Ishikawa (cell line): ENCODE measurements at regions not wholly inside any gene's neighbourhood (a gene's known extent, or its start where the extent isn't known, plus 50 kb on each side); places are given as distances from the start of the nearest gene placed in this dataset.

ENCODE experiments used
- CEBPB ChIP-seq: IDR thresholded peaks from 2 replicates; pipeline ENCODE4 v1.6.1; 2012
- CREB1 ChIP-seq: IDR thresholded peaks from 2 replicates; pipeline ENCODE4 v1.6.1; 2012; ENCODE audit warnings: low read depth
- EGR1 ChIP-seq: IDR thresholded peaks from 2 replicates; pipeline ENCODE4 v1.6.1; 2012
- EP300 ChIP-seq: IDR thresholded peaks from 2 replicates; pipeline ENCODE4 v1.6.1; 2012; ENCODE audit warnings: borderline replicate concordance
- FOXM1 ChIP-seq: IDR thresholded peaks from 2 replicates; pipeline ENCODE4 v1.6.1; 2012; ENCODE audit warnings: low read depth, borderline replicate concordance
- NFIC ChIP-seq: IDR thresholded peaks from 2 replicates; pipeline ENCODE4 v1.6.1; 2012
- RAD21 ChIP-seq: IDR thresholded peaks from 2 replicates; pipeline ENCODE4 v1.6.1; 2012; ENCODE audit warnings: low read depth
- TAF1 ChIP-seq: IDR thresholded peaks from 2 replicates; pipeline ENCODE4 v1.6.1; 2012; ENCODE audit warnings: low read depth, mild to moderate bottlenecking
- TCF12 ChIP-seq: IDR thresholded peaks from 2 replicates; pipeline ENCODE4 v1.6.1; 2012; ENCODE audit warnings: low read depth
- TEAD4 ChIP-seq: IDR thresholded peaks from 2 replicates; pipeline ENCODE4 v1.6.1; 2012
- YY1 ChIP-seq: IDR thresholded peaks from 2 replicates; pipeline ENCODE4 v1.6.1; 2012; ENCODE audit warnings: low read depth
- ZBTB7A ChIP-seq: IDR thresholded peaks from 2 replicates; pipeline ENCODE4 v1.6.1; 2012; ENCODE audit warnings: low read depth
- TF ChIP-seq, protein P1 (sequence below): IDR thresholded peaks from 2 replicates; pipeline ENCODE4 v1.6.1; 2012
- TF ChIP-seq, protein P2 (sequence below): IDR thresholded peaks from 2 replicates; pipeline ENCODE4 v1.6.1; 2012
- TF ChIP-seq, protein P3 (sequence below): IDR thresholded peaks from 2 replicates; pipeline ENCODE4 v1.6.1; 2012; ENCODE audit warnings: low read depth, mild to moderate bottlenecking

DNA sequence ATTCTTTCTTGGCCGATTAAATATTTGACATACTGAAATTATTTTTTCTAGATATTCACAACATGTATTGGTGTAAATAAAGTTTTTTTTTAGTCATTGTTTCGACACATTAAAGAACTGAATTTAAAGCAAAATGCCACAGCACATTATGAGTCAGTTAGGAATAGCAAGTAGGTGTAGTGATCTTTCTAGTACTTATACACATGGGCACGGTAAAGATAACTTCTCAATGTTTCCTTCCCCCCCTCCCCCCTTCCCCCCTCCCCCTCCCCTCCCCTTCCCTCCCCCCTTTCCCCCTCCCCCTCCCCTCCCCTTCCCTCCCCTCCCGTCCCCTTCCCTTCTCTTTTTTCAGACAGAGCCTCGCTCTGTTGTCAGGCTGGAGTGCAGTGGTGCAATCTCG lies 1269.9 kb downstream of the ADGRL3 start:
- TF ChIP-seq FOXM1, result no peak
- no peak for TF ChIP-seq NFIC
- no peak for TF ChIP-seq TCF12

DNA sequence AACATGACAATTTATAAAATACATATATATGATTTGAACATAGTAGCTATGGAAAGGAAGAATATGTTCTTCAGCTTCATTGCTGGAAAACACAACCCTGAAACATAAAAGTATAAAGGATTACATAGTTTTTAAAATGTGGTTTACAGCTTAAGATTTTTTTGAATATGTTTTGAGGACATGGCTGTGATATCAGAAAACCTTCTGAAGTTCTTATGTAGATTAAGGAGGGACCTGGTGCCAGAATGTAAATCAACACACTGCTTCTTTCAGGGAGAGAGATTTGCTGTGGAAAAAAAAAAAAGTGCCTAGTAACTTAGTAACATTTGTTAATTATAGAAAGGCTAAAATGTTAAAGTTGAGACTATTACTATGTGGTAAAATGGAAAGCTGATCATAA lies 1261.8 kb downstream of the ADGRL3 start:
- TF ChIP-seq, protein P1, sequence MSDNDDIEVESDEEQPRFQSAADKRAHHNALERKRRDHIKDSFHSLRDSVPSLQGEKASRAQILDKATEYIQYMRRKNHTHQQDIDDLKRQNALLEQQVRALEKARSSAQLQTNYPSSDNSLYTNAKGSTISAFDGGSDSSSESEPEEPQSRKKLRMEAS, result no peak
- TF ChIP-seq EP300, result no peak
- no peak for TF ChIP-seq ZBTB7A
- TF ChIP-seq NFIC, result no peak
- no peak for TF ChIP-seq CREB1
- TF ChIP-seq TCF12, result no peak
- TF ChIP-seq, protein P2, sequence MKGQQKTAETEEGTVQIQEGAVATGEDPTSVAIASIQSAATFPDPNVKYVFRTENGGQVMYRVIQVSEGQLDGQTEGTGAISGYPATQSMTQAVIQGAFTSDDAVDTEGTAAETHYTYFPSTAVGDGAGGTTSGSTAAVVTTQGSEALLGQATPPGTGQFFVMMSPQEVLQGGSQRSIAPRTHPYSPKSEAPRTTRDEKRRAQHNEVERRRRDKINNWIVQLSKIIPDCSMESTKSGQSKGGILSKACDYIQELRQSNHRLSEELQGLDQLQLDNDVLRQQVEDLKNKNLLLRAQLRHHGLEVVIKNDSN, result no peak
- no peak for TF ChIP-seq YY1
- TF ChIP-seq TAF1, result no peak
- TF ChIP-seq EGR1, result no peak
- TF ChIP-seq CEBPB, result no peak
- no peak for TF ChIP-seq RAD21
- TF ChIP-seq, protein P3, sequence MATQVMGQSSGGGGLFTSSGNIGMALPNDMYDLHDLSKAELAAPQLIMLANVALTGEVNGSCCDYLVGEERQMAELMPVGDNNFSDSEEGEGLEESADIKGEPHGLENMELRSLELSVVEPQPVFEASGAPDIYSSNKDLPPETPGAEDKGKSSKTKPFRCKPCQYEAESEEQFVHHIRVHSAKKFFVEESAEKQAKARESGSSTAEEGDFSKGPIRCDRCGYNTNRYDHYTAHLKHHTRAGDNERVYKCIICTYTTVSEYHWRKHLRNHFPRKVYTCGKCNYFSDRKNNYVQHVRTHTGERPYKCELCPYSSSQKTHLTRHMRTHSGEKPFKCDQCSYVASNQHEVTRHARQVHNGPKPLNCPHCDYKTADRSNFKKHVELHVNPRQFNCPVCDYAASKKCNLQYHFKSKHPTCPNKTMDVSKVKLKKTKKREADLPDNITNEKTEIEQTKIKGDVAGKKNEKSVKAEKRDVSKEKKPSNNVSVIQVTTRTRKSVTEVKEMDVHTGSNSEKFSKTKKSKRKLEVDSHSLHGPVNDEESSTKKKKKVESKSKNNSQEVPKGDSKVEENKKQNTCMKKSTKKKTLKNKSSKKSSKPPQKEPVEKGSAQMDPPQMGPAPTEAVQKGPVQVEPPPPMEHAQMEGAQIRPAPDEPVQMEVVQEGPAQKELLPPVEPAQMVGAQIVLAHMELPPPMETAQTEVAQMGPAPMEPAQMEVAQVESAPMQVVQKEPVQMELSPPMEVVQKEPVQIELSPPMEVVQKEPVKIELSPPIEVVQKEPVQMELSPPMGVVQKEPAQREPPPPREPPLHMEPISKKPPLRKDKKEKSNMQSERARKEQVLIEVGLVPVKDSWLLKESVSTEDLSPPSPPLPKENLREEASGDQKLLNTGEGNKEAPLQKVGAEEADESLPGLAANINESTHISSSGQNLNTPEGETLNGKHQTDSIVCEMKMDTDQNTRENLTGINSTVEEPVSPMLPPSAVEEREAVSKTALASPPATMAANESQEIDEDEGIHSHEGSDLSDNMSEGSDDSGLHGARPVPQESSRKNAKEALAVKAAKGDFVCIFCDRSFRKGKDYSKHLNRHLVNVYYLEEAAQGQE, result no peak
- TF ChIP-seq TEAD4, result no peak
- no peak for TF ChIP-seq FOXM1

DNA sequence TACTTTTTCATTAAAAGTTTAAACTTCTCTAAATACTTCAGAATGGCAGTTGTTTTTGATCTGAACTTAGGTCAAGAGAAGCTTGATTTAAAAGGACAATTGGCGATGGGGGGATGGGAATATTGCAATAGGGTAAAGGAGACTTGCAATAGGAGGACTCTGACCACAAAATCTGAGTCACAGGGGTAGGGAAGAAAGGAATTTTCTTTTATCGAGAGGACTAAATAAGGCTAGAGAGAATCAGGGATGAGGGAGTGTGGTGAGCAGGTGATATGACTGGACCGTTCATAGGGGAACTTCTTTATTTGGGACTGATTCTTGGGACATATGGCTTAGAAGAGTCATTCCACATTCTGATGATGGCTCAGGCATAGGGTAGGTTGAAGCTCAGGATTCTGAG lies 1260.2 kb downstream of the ADGRL3 start:
- TF ChIP-seq ZBTB7A (no peak), EGR1 (no peak), TAF1 (no peak), RAD21 (no peak), CEBPB (no peak), CREB1 (no peak), YY1 (no peak), NFIC (no peak)
- TF ChIP-seq, protein P1, result no peak
- TF ChIP-seq, protein P2, result no peak
- TF ChIP-seq, protein P3, result no peak

DNA sequence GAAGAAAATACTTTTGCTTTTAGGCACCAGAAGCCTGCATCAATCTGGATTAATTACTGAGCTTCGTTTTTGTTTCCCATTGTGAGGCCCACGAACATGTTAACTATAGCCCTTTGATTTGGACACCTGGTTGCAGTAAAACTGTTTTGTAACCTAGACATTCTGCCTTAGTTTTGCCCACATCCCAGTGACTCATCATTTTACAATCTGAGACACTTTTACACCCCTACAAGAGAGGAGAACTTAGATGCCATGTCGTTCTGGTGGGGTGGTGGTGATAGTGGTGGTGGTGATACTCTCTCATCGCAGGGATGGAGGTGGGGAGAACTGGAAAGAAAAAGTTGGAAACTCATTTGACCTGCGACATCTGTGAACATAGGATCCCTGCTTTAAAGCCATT lies 1257.2 kb downstream of the ADGRL3 start:
- TF ChIP-seq NFIC (no peak), YY1 (no peak), EP300 (no peak), TAF1 (no peak), CEBPB (no peak), ZBTB7A (no peak), CREB1 (no peak), FOXM1 (no peak)
- TF ChIP-seq, protein P2, result no peak

DNA sequence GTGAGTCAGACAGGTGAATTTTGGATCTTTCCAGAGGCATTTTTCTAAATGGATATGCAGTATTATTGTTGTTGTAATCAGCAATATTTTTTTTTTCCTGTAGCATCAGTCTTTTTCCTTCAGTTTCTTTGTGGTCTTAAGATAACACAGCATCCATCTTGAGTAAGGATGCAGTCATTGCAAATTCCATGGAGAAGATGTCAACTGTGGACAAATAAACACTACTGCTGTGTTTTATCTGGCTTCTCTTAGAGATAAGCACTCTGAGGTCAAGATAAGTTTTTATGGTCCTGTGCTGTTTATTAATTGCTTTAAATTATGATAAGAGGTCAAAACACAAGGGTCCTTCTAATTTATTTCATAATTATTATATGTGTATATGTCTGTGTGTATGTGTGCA lies 1255.7 kb downstream of the ADGRL3 start:
- TF ChIP-seq TCF12 (no peak), TEAD4 (no peak), RAD21 (no peak), NFIC (no peak), EGR1 (no peak), ZBTB7A (no peak), EP300 (no peak), CEBPB (no peak), FOXM1 (no peak), TAF1 (no peak), CREB1 (no peak), YY1 (no peak)
- TF ChIP-seq, protein P3, result no peak
- TF ChIP-seq, protein P2, result no peak
- TF ChIP-seq, protein P1, result no peak
